ENCODE measurements at regions not wholly inside any gene's neighbourhood (a gene's known extent, or its start where the extent isn't known, plus 50 kb on each side); places are given as distances from the start of the nearest gene placed in this dataset.

DNA sequence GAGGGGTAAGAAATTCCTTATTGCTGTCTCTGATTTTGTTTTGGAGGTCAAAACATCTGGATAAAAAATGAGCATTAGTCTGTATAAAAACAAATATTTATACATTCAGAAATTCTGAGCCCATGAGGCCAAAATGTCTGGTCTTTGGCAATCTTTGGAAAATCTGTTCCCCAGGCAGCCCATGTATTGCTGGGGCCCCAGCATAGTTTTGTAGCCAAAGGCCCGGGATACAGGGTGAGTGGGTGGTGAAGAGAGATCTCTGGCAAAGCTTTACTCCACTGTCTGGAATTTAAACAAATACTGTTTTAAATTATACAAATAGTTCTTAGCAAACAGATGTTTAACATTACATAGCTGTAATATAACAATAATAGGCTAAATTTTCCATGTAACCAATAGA lies 134.7 kb upstream of the GALNT17 start:
- TF ChIP-seq, protein P1, sequence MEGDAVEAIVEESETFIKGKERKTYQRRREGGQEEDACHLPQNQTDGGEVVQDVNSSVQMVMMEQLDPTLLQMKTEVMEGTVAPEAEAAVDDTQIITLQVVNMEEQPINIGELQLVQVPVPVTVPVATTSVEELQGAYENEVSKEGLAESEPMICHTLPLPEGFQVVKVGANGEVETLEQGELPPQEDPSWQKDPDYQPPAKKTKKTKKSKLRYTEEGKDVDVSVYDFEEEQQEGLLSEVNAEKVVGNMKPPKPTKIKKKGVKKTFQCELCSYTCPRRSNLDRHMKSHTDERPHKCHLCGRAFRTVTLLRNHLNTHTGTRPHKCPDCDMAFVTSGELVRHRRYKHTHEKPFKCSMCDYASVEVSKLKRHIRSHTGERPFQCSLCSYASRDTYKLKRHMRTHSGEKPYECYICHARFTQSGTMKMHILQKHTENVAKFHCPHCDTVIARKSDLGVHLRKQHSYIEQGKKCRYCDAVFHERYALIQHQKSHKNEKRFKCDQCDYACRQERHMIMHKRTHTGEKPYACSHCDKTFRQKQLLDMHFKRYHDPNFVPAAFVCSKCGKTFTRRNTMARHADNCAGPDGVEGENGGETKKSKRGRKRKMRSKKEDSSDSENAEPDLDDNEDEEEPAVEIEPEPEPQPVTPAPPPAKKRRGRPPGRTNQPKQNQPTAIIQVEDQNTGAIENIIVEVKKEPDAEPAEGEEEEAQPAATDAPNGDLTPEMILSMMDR (IDR thresholded peaks at IDR 0.05; ENCODE audit: control extremely low read depth in 1 of 3, insufficient read depth in 1 of 3, low read depth in 1 of 3, low read length in 3 of 3) = no peak
- TF ChIP-seq RXRA (IDR thresholded peaks at IDR 0.05; ENCODE audit: insufficient read depth, low read depth, low read length) (no peak), EP300 (IDR thresholded peaks at IDR 0.05; ENCODE audit: borderline replicate concordance in 1 of 2, low read depth in 2 of 2, low read length in 2 of 2) (no peak), POLR2A (IDR thresholded peaks at IDR 0.05; ENCODE audit: control extremely low read depth in 1 of 2, low read depth in 2 of 2, low read length in 2 of 2) (no peak)
- TF ChIP-seq, protein P2, sequence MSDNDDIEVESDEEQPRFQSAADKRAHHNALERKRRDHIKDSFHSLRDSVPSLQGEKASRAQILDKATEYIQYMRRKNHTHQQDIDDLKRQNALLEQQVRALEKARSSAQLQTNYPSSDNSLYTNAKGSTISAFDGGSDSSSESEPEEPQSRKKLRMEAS (IDR thresholded peaks at IDR 0.05) = no peak

All from H1 (cell line).